GM12872 (cell line): ENCODE measurements at regions not wholly inside any gene's neighbourhood (a gene's known extent, or its start where the extent isn't known, plus 50 kb on each side); places are given as distances from the start of the nearest gene placed in this dataset.

ENCODE experiments used
- CTCF ChIP-seq: IDR thresholded peaks from 3 replicates; pipeline ENCODE4 v1.5.1; 2011; ENCODE audit warnings: low read depth, mild to moderate bottlenecking, low read length, moderate library complexity; ENCODE audit not compliant: insufficient read depth

GRCh38 chr5:155254399-155254798 is 240.8 kb downstream of the KIF4B start:
- TF ChIP-seq CTCF, result no peak

GRCh38 chr5:155258161-155258560 is 244.6 kb downstream of the KIF4B start:
- TF ChIP-seq CTCF, result no peak

GRCh38 chr5:155259648-155260047 is 246.1 kb downstream of the KIF4B start:
- no peak for TF ChIP-seq CTCF

- TF ChIP-seq CTCF, result peak; percentile 25; the same call in 1 of the 3 replicates
Observed at GRCh38 chr5:155260798-155261197, 247.2 kb downstream of the KIF4B start.

GRCh38 chr5:155263381-155263780 is 249.8 kb downstream of the KIF4B start:
- TF ChIP-seq CTCF, result no peak

GRCh38 chr5:155264809-155265208 is 251.3 kb downstream of the KIF4B start:
- no peak for TF ChIP-seq CTCF

- no peak for TF ChIP-seq CTCF
Observed at GRCh38 chr5:155268770-155269425, 255.3 kb downstream of the KIF4B start.
